IMR-90 (cell line): ENCODE measurements at regions not wholly inside any gene's neighbourhood (a gene's known extent, or its start where the extent isn't known, plus 50 kb on each side); places are given as distances from the start of the nearest gene placed in this dataset.

Experiments used
- ATAC-seq: fragments of 200-7000 bp; cut with Tn5 transposase; 2 replicates; pipeline ENCODE4 v1.9.1; 2020; ENCODE audit warnings: low read depth, mild to moderate bottlenecking, moderate library complexity
- BruUV-seq: library from RNA; stranded (reverse); fragments of 400-500 nt; replicated peaks from 2 replicates; lab custom pipeline; 2021; lab: Mats Ljungman, UMichigan
- CTCF ChIA-PET: fragments of 300-600 bp; formaldehyde crosslinking; extraction: SDS; loops from one replicate; lab custom pipeline; 2021; ENCODE audit warnings: antibody characterized with exemption; lab: Yijun Ruan, JAX
- POLR2A ChIA-PET: fragments of 300-600 bp; sonication (Branson Sonifier 250); formaldehyde crosslinking; loops from one replicate; lab custom pipeline; 2022; ENCODE audit warnings: antibody characterized with exemption; ENCODE audit not compliant: unreplicated experiment; lab: Charles Lee
- DNase-seq: peaks from one replicate; pipeline ENCODE4 v3.0.0; 2013
- H2AFZ ChIP-seq: replicated peaks from 2 replicates; pipeline ENCODE3; 2013; ENCODE audit warnings: low read length, mild to moderate bottlenecking; ENCODE audit not compliant: poor library complexity
- H2AK5ac ChIP-seq: 2 replicates; pipeline ENCODE4 v1.6.1; 2013; ENCODE audit warnings: low read depth, low read length, inconsistent platforms
- H2AK9ac ChIP-seq: replicated peaks from 2 replicates; pipeline ENCODE3; 2013; ENCODE audit warnings: mild to moderate bottlenecking, low read depth, low read length, moderate library complexity; ENCODE audit not compliant: poor library complexity
- H2BK120ac ChIP-seq: 2 replicates; pipeline ENCODE4 v1.6.1; 2013; ENCODE audit warnings: low read depth, low read length, inconsistent platforms
- H2BK15ac ChIP-seq: 3 replicates; pipeline ENCODE4 v1.6.1; 2013; ENCODE audit warnings: low read depth, low read length, inconsistent platforms
- H2BK20ac ChIP-seq: 2 replicates; pipeline ENCODE4 v1.6.1; 2013; ENCODE audit warnings: low read depth, mild to moderate bottlenecking, inconsistent platforms, low read length, moderate library complexity
- H2BK5ac ChIP-seq: 2 replicates; pipeline ENCODE4 v1.6.1; 2013; ENCODE audit warnings: mild to moderate bottlenecking, low read depth, low read length, inconsistent platforms; ENCODE audit not compliant: poor library complexity, severe bottlenecking
- H3K14ac ChIP-seq: replicated peaks from 2 replicates; pipeline ENCODE4 v1.6.1; 2013; ENCODE audit warnings: low read depth, low read length, inconsistent platforms
- H3K18ac ChIP-seq: 2 replicates; pipeline ENCODE4 v1.6.1; 2013; ENCODE audit warnings: low read depth, low read length, control low read depth
- H3K23ac ChIP-seq: 2 replicates; pipeline ENCODE4 v1.6.1; 2013; ENCODE audit warnings: low read depth, low read length, inconsistent platforms
- H3K27ac ChIP-seq: 2 replicates; pipeline ENCODE4 v1.5.1; 2013; ENCODE audit warnings: mild to moderate bottlenecking, control low read depth, low read length; ENCODE audit not compliant: insufficient read depth
- H3K27me3 ChIP-seq: 2 replicates; pipeline ENCODE4 v1.6.1; 2013; ENCODE audit warnings: low read length; ENCODE audit not compliant: control insufficient read depth, insufficient read depth
- H3K36me3 ChIP-seq: 2 replicates; pipeline ENCODE4 v1.6.1; 2013; ENCODE audit warnings: low read length, mixed read lengths; ENCODE audit not compliant: control insufficient read depth, insufficient read depth
- H3K4ac ChIP-seq: 2 replicates; pipeline ENCODE4 v1.6.1; 2013; ENCODE audit warnings: low read depth, low read length, inconsistent platforms
- H3K4me1 ChIP-seq: 2 replicates; pipeline ENCODE4 v1.6.1; 2013; ENCODE audit warnings: low read length, mixed read lengths; ENCODE audit not compliant: control insufficient read depth, insufficient read depth
- H3K4me2 ChIP-seq: 2 replicates; pipeline ENCODE4 v1.6.1; 2013; ENCODE audit warnings: low read depth, mild to moderate bottlenecking, control low read depth, low read length, moderate library complexity
- H3K4me3 ChIP-seq: 2 replicates; pipeline ENCODE4 v1.5.1; 2013; ENCODE audit warnings: low read depth, mild to moderate bottlenecking, control low read depth, low read length, moderate library complexity; ENCODE audit not compliant: insufficient read depth
- H3K56ac ChIP-seq: 2 replicates; pipeline ENCODE4 v1.6.1; 2013; ENCODE audit warnings: low read length, inconsistent platforms; ENCODE audit not compliant: insufficient read depth; ENCODE audit errors: extremely low read depth
- H3K79me1 ChIP-seq, 2 experiments: 2 replicates each; pipeline ENCODE4 v1.6.1; 2013; ENCODE audit warnings: low read length in 2 of 2, inconsistent platforms in 1 of 2, low read depth in 1 of 2
- H3K9ac ChIP-seq: 2 replicates; pipeline ENCODE4 v1.6.1; 2013; ENCODE audit warnings: low read depth, low read length, control low read depth
- H3K9me1 ChIP-seq: 2 replicates; pipeline ENCODE4 v1.6.1; 2013; ENCODE audit warnings: low read length, inconsistent platforms; ENCODE audit not compliant: insufficient read depth
- H3K9me3 ChIP-seq: 2 replicates; pipeline ENCODE4 v1.6.1; 2013; ENCODE audit warnings: low read length; ENCODE audit not compliant: control insufficient read depth, insufficient read depth
- H4K20me1 ChIP-seq: 2 replicates; pipeline ENCODE4 v1.6.1; 2013; ENCODE audit warnings: low read length, inconsistent platforms; ENCODE audit not compliant: insufficient read depth
- H4K5ac ChIP-seq: 2 replicates; pipeline ENCODE4 v1.6.1; 2013; ENCODE audit warnings: mild to moderate bottlenecking, low read depth, low read length, control low read depth
- H4K8ac ChIP-seq, 2 experiments: 2 replicates each; pipeline ENCODE4 v1.6.1; 2013; ENCODE audit warnings: low read depth in 2 of 2, low read length in 2 of 2, control low read depth in 1 of 2, inconsistent platforms in 1 of 2
- H4K91ac ChIP-seq: 2 replicates; pipeline ENCODE4 v1.6.1; 2013; ENCODE audit warnings: low read depth, low read length, inconsistent platforms; ENCODE audit not compliant: insufficient read depth
- CEBPB ChIP-seq: IDR thresholded peaks from 2 replicates; pipeline ENCODE4 v1.6.1; 2012; ENCODE audit warnings: low read depth, low read length, improper control_type of control experiment
- MAZ ChIP-seq: IDR thresholded peaks from 2 replicates; pipeline ENCODE4 v1.6.1; 2012; ENCODE audit warnings: low read depth, mild to moderate bottlenecking, low read length, improper control_type of control experiment, moderate library complexity, borderline replicate concordance
- POLR2A ChIP-seq: IDR thresholded peaks from 2 replicates; pipeline ENCODE4 v1.6.1; 2012; ENCODE audit warnings: mild to moderate bottlenecking, low read depth, low read length
- RFX5 ChIP-seq: IDR thresholded peaks from 2 replicates; pipeline ENCODE4 v1.8.0; 2012; ENCODE audit warnings: low read depth, mild to moderate bottlenecking, low read length, moderate library complexity
- WGBS, 2 experiments: methylation state at CpG; one replicate each; pipeline versions ENCODE4 v1.1.5 to v1.1.7; 2013; ENCODE audit warnings: missing lambda C conversion rate in 2 of 2; ENCODE audit not compliant: insufficient read length in 1 of 2; ENCODE audit errors: extremely low coverage in 2 of 2; 5-methylcytosine and 5-hydroxymethylcytosine counted together
- dilution Hi-C: fragments of 300-500 bp; cut with HindIII; formaldehyde crosslinking; loops from one replicate; pipeline ENCODE4 v1.14.3; 2018; ENCODE audit warnings: low sequenced_read_pairs; ENCODE audit not compliant: unreplicated experiment
- in situ Hi-C: fragments of 300-500 bp; cut with MboI; formaldehyde crosslinking; loops from 3 replicates; pipeline ENCODE4 v1.14.3; 2019; ENCODE audit warnings: low sequenced_read_pairs, inconsistent platforms, mixed read lengths
- intact Hi-C: fragments of 100-400 bp; cut with micrococcal nuclease; formaldehyde crosslinking; loops from 2 replicates; pipeline ENCODE4 v1.10.0; 2022

DNA sequence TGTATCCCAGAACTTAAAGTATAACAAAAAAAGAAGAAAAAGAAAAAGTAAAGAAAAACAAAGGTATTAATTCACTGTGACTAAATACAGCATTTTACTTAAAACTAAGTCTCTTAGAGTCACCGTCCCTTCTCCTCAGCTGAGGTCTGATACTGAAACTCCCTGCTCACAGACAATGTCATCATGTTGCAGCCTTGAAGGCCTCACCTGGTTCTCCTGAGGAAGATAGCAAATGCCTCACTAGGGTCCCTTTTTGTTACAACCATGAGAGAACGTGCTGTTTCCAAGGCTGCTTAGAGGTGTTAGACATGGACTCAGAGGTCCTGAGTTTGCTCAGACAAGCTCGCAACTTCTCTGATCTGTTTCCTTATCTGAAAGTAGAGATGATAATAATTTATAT is 357.2 kb downstream of the MTRR start:
- Histone ChIP-seq H3K9me1 (no peaks in the 10 kb centered on the region), H3K56ac (no peak overlapping the region), H3K4me2 (no peak overlapping the region), H3K4ac (no peak overlapping the region), H2AK9ac (no peak overlapping the region), H4K8ac (no peak overlapping the region), H4K20me1 (no peaks in the 10 kb centered on the region), H3K23ac (no peak overlapping the region), H2BK120ac (no peak overlapping the region), H3K4me1 (no peaks in the 10 kb centered on the region), H4K5ac (no peak overlapping the region), H2AFZ (no peak overlapping the region), H4K91ac (no peak overlapping the region), H3K9me3 (no peaks in the 10 kb centered on the region), H3K4me3 (no peak overlapping the region), H3K9ac (no peak overlapping the region), H2AK5ac (no peak overlapping the region), H3K18ac (no peak overlapping the region), H3K27me3 (no peaks in the 10 kb centered on the region), H3K36me3 (no peaks in the 10 kb centered on the region), H3K14ac (no peak overlapping the region), H2BK5ac (no peak overlapping the region), H2BK15ac (no peak overlapping the region), H3K27ac (no peak overlapping the region), H2BK20ac (no peak overlapping the region), H3K79me1 (no peaks in the 10 kb centered on the region)
- in situ Hi-C loops (no loop called here), intact Hi-C loops (no loop called here), dilution Hi-C loops (no loop called here)
- TF ChIP-seq RFX5 = no peak
- TF ChIP-seq CEBPB = no peak
- TF ChIP-seq POLR2A = no peak
- TF ChIP-seq MAZ = no peak
- DNase-seq = no peak
- 80% methylated on average over 1 of the region's 3 CpGs; no CpG with 5 or more reads in 1 of the 2 experiments for WGBS, 2 experiments
- ATAC-seq = no peak
- POLR2A ChIA-PET = no interaction called here
- BruUV-seq = no TSS peak
- CTCF ChIA-PET = no interaction called here
